Heart left ventricle (tissue), 16 donors: ENCODE measurements at regions not wholly inside any gene's neighbourhood (a gene's known extent, or its start where the extent isn't known, plus 50 kb on each side); places are given as distances from the start of the nearest gene placed in this dataset.

Experiments
- ATAC-seq, 4 donors: fragments of 200-7000 bp; cut with Tn5 transposase; one replicate each; pipeline ENCODE4 v1.9.1; 2020 to 2022; ENCODE audit warnings: moderate library complexity in 4 of 4, mild to moderate bottlenecking in 3 of 4, moderate number of reproducible peaks in 1 of 4
- DNase-seq, 5 donors: peaks; one replicate each; pipeline ENCODE4 v3.0.0-alpha.2; 2020
- H3K27ac ChIP-seq, 12 donors: fragments of 200-600 bp; sonication (generic) in 4 of 12; one replicate each; pipeline versions ENCODE4 v1.5.0 to v1.8.0; 2016 to 2022; ENCODE audit warnings: mild to moderate bottlenecking in 2 of 12
- H3K27me3 ChIP-seq, 9 donors: fragments of 200-600 bp; sonication (generic) in 2 of 9; one replicate each; pipeline versions ENCODE4 v1.5.1 to v1.8.0; 2016 to 2022; ENCODE audit warnings: mild to moderate bottlenecking in 3 of 9
- H3K36me3 ChIP-seq, 9 donors: fragments of 200-600 bp; sonication (generic) in 2 of 9; one replicate each; pipeline versions ENCODE4 v1.5.0 to v1.8.0; 2018 to 2022; ENCODE audit warnings: mild to moderate bottlenecking in 2 of 9
- H3K4me1 ChIP-seq, 12 donors: fragments of 200-600 bp; sonication (generic) in 4 of 12; one replicate each; pipeline versions ENCODE4 v1.5.0 to v1.8.0; 2016 to 2022; ENCODE audit warnings: mild to moderate bottlenecking in 3 of 12
- H3K4me3 ChIP-seq, 12 donors: fragments of 200-600 bp; sonication (generic) in 4 of 12; one replicate each; pipeline versions ENCODE4 v1.5.0 to v1.8.0; 2017 to 2022; ENCODE audit warnings: mild to moderate bottlenecking in 9 of 12, moderate library complexity in 4 of 12
- H3K9me3 ChIP-seq, 12 donors: fragments of 200-600 bp; sonication (generic) in 4 of 12; one replicate each; pipeline versions ENCODE4 v1.5.0 to v1.8.0; 2016 to 2022; ENCODE audit warnings: mild to moderate bottlenecking in 1 of 12
- CTCF ChIP-seq, 12 donors: fragments of 200-600 bp; sonication (generic) in 4 of 12; IDR thresholded peaks; one replicate each; pipeline versions ENCODE4 v1.5.0 to v1.8.0; 2018 to 2022; ENCODE audit warnings: antibody characterized with exemption in 12 of 12, mild to moderate bottlenecking in 5 of 12
- POLR2A ChIP-seq, 2 donors: fragments of 450-650 bp; IDR thresholded peaks; one replicate each; pipeline ENCODE4 v1.6.1; 2017; ENCODE audit warnings: antibody characterized with exemption in 2 of 2, mild to moderate bottlenecking in 2 of 2, moderate library complexity in 2 of 2
- WGBS, 4 donors: extraction: QIAGEN DNeasy Blood & Tissue Kit in 2 of 4; methylation state at CpG; one replicate each; pipeline versions ENCODE4 v1.1.5 to v1.1.7; 2013 to 2018; 5-methylcytosine and 5-hydroxymethylcytosine counted together
- intact Hi-C, 10 donors: fragments of 100-400 bp; cut with DNase I; formaldehyde crosslinking; loops; one replicate each; pipeline versions ENCODE4 v1.11.1 to v1.14.2; 2022
- donor health status: ischemic (EF 13 %, LVEDD 7.1; RV severe dilation, severe dysfunction).
- donor health status: healthy with polysubstance abuse.
- donor health status: DM: no; HTN: yes; CAD: no.
- donor health status: DM: no; HTN: no; CAD: no.
- donor health status: ischemic (EF 25% LVEDD 6.9; RV normal size, moderate dysfunction).
- donor health status: ischemic (EF 25% LVEDD 5.7; RV mildly dilated, moderate dysfunction).
- donor health status: healthy.
- donor health status: DM: yes; HTN: yes; CAD: no.
- donor health status: ischemic (EF 35%, LVEDD 5.7; RV mildly dilated, moderate dysfunction).
- donor health status: nonischemic (EF 11% LVEDD 7.7; RV severe dilation, severe dysfunction).
- donor health status: DM: yes; HTN: yes; CAD: no.
- donor health status: PGD.
- donor health status: ischemic (EF 29% LVEDD 5.4; RV normal size, mild dysfunction).
- donor health status: nonischemic (EF 23%, LVEDD 6.1; RV moderate dilation, normal function).

GRCh38 chr6:133106934-133107333 is 134.2 kb upstream of the EYA4 start:
- Histone ChIP-seq H3K4me1 (no peaks in the 10 kb centered on the region), H3K27ac (no peak overlapping the region), H3K36me3 (no peaks in the 10 kb centered on the region), H3K9me3 (no peaks in the 10 kb centered on the region), H3K27me3 (no peaks in the 10 kb centered on the region), H3K4me3 (no peak overlapping the region)
- DNase-seq (no peak), ATAC-seq (peak in 2 of 4 donors; percentile 41 to 69)
- TF ChIP-seq CTCF (IDR thresholded peaks at IDR 0.05) (no peak), POLR2A (IDR thresholded peaks at IDR 0.05) (no peak)
- WGBS, 4 donors: 55 to 72% (median 61%) methylated on average over 2 of the region's 2 CpGs
- intact Hi-C loops: no loop called here

- H3K27me3 ChIP-seq: no peaks in the 10 kb centered on the region
- intact Hi-C loops: no loop called here
- H3K4me1 ChIP-seq: no peaks in the 10 kb centered on the region
- H3K4me3 ChIP-seq: no peak overlapping the region
- 31 to 59% (median 47%) methylated on average over 2 of the region's 2 CpGs for WGBS, 4 donors
- ATAC-seq (no peak), DNase-seq (no peak)
- no peak for TF ChIP-seq CTCF (IDR thresholded peaks at IDR 0.05)
- TF ChIP-seq POLR2A (IDR thresholded peaks at IDR 0.05): no peak
- no peaks in the 10 kb centered on the region for H3K36me3 ChIP-seq
- no peaks in the 10 kb centered on the region for H3K9me3 ChIP-seq
- H3K27ac ChIP-seq: no peak overlapping the region
Measured at GRCh38 chr6:133108419-133108818, 132.7 kb upstream of the EYA4 start.

GRCh38 chr6:133114973-133115372 is 126.2 kb upstream of the EYA4 start:
- Histone ChIP-seq H3K27ac (no peak overlapping the region), H3K4me3 (no peak overlapping the region), H3K4me1 (no peaks in the 10 kb centered on the region), H3K36me3 (no peaks in the 10 kb centered on the region), H3K9me3 (peaks cover 0 to 19% (median 0%) of the 10 kb centered on the region in 12 donors), H3K27me3 (no peaks in the 10 kb centered on the region)
- ATAC-seq (no peak), DNase-seq (no peak)
- TF ChIP-seq POLR2A (IDR thresholded peaks at IDR 0.05) (no peak), CTCF (IDR thresholded peaks at IDR 0.05) (no peak)
- intact Hi-C loops: no loop called here
- WGBS, 4 donors: 88 to 96% (median 95%) methylated on average over 1 of the region's 1 CpG

- no peak for DNase-seq
- Histone ChIP-seq H3K27me3 (no peaks in the 10 kb centered on the region), H3K27ac (no peak overlapping the region), H3K4me1 (no peaks in the 10 kb centered on the region), H3K4me3 (no peak overlapping the region), H3K9me3 (peaks cover 0 to 19% (median 0%) of the 10 kb centered on the region in 12 donors), H3K36me3 (no peaks in the 10 kb centered on the region)
- ATAC-seq: no peak
- WGBS, 4 donors: 20 to 32% (median 27%) methylated on average over 2 of the region's 2 CpGs
- TF ChIP-seq POLR2A (IDR thresholded peaks at IDR 0.05): no peak
- TF ChIP-seq CTCF (IDR thresholded peaks at IDR 0.05): no peak
- intact Hi-C loops: no loop called here
Measured at GRCh38 chr6:133115946-133116345, 125.2 kb upstream of the EYA4 start.
